ENCODE measurements at regions not wholly inside any gene's neighbourhood (a gene's known extent, or its start where the extent isn't known, plus 50 kb on each side); places are given as distances from the start of the nearest gene placed in this dataset.
"Not testable (repeated sequence)": the region's sequence is repeated elsewhere in the genome, so short reads cannot be mapped to it uniquely, and the experiment has no call there.

- Histone ChIP-seq H3K4me1 (ENCODE audit: insufficient read depth) (no peaks in the 10 kb centered on the region), H3K27ac (ENCODE audit: low read depth) (no peak overlapping the region), H3K36me3 (ENCODE audit: insufficient read depth) (no peaks in the 10 kb centered on the region), H3K4me3 (ENCODE audit: low read depth, low read length) (no peak overlapping the region)
- 56% methylated on average over 5 of the region's 5 CpGs for WGBS
- no peak for DNase-seq (ENCODE audit: extremely low spot score)
Measured at GRCh38 chr20:47927385-47927851, 142.1 kb upstream of the SULF2 start.

- 84% methylated on average over 4 of the region's 4 CpGs for WGBS
- Histone ChIP-seq H3K4me1 (ENCODE audit: insufficient read depth) (no peaks in the 10 kb centered on the region), H3K4me3 (ENCODE audit: low read depth, low read length) (no peak overlapping the region), H3K36me3 (ENCODE audit: insufficient read depth) (no peaks in the 10 kb centered on the region), H3K27ac (ENCODE audit: low read depth) (no peak overlapping the region)
- DNase-seq (ENCODE audit: extremely low spot score): no peak
Measured at GRCh38 chr20:47926731-47927130, 141.4 kb upstream of the SULF2 start.

DNA sequence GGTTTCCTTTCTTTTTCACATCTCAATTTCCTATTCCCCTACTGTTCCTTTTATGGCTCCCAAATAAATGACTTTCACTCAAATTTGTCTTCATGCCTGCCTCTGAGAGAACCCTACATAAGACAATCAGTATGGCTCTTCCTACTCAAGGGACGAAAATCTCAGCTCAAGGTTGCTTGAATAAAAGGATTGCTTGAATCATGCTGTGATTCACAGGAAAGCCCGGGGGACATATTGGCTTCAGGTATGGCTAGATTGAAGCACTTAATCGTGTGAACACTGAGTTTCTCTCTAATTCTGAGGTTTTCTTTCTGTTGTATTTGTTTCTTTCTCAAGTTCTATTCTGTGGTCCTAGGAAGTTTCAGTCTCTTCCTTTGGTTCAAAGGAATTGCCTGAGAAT, 140.3 kb upstream of the SULF2 start:
- Histone ChIP-seq H3K4me3 (ENCODE audit: low read depth, low read length) (no peak overlapping the region), H3K4me1 (ENCODE audit: insufficient read depth) (no peaks in the 10 kb centered on the region), H3K27ac (ENCODE audit: low read depth) (no peak overlapping the region), H3K36me3 (ENCODE audit: insufficient read depth) (no peaks in the 10 kb centered on the region)
- no peak for DNase-seq (ENCODE audit: extremely low spot score)
- 68% methylated on average over 3 of the region's 3 CpGs for WGBS

DNA sequence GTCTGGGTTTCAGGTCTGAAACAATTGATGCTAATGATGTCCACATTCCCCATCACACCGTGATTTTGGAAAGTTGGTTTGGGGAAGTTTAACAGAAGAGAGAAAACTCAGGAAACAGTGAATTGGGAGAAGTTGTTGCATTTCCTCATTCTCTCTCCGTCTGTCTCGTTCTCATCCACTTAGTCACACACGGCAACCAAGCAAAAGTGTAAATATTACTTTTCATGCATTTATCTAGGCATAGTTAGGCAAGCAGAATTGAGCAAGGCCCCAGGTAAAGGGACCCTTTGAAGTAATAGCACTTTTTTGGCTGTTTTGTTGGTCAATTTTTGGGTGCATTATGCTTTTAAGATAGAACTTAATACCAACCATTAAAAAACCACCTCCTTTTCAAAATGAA, 137.0 kb upstream of the SULF2 start:
- 65% methylated on average over 4 of the region's 4 CpGs for WGBS
- H3K4me3 ChIP-seq (ENCODE audit: low read depth, low read length): no peak overlapping the region
- no peaks in the 10 kb centered on the region for H3K4me1 ChIP-seq (ENCODE audit: insufficient read depth)
- no peaks in the 10 kb centered on the region for H3K36me3 ChIP-seq (ENCODE audit: insufficient read depth)
- H3K27ac ChIP-seq (ENCODE audit: low read depth): no peak overlapping the region
- DNase-seq (ENCODE audit: extremely low spot score): no peak

DNA sequence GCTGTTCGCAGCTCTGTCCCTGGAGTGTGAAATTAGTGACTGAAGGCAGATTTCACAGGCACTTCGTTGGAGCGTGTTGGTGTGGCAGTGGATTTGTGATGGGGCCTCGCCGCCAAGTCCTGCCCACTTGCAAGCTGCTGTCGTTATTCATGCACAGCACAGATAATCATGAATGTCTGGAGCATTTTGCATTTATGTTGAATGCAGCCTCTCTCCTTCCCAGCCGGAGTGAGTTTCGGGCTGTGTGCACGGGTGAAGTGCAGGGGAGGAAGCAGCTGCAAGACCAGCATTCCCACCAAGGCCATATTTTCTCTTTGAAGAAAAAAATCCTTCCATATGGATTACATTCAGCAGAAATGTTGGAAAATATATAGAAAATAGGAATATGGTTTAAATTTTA, 136.5 kb upstream of the SULF2 start:
- not testable (repeated sequence) for H3K4me1 ChIP-seq (ENCODE audit: insufficient read depth); DNase-seq (ENCODE audit: extremely low spot score); H3K36me3 ChIP-seq (ENCODE audit: insufficient read depth); H3K27ac ChIP-seq (ENCODE audit: low read depth); H3K4me3 ChIP-seq (ENCODE audit: low read depth, low read length)
- 23% methylated on average over 9 of the region's 9 CpGs for WGBS

DNA sequence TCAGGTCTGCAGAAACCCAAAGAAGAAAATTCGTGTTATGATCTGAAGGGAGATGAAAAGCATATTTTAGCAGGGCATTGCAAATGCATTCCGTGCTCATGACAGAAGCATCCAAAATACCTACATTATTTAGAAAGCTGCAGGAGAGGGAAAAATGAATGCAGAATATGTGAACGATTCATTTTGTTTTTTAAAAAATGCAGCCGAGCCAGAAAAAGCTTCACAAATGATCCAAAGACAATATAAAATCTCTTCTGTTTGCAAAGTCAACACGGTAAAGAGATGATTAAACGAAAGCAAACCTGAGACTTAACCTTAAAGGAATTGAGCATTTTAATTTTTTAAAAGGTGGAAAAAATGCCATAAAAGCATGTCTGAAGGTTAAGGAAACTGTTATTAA, 136.1 kb upstream of the SULF2 start:
- Histone ChIP-seq H3K27ac (ENCODE audit: low read depth) (no peak overlapping the region), H3K36me3 (ENCODE audit: insufficient read depth) (no peaks in the 10 kb centered on the region), H3K4me1 (ENCODE audit: insufficient read depth) (no peaks in the 10 kb centered on the region), H3K4me3 (ENCODE audit: low read depth, low read length) (no peak overlapping the region)
- 30% methylated on average over 6 of the region's 6 CpGs for WGBS
- DNase-seq (ENCODE audit: extremely low spot score): no peak

GRCh38 chr20:47917549-47918070, 132.3 kb upstream of the SULF2 start:
- H3K36me3 ChIP-seq (ENCODE audit: insufficient read depth): no peaks in the 10 kb centered on the region
- WGBS: 93% methylated on average over 2 of the region's 2 CpGs
- no peak overlapping the region for H3K4me3 ChIP-seq (ENCODE audit: low read depth, low read length)
- H3K4me1 ChIP-seq (ENCODE audit: insufficient read depth): no peaks in the 10 kb centered on the region
- H3K27ac ChIP-seq (ENCODE audit: low read depth): no peak overlapping the region
- no peak for DNase-seq (ENCODE audit: extremely low spot score)

DNA sequence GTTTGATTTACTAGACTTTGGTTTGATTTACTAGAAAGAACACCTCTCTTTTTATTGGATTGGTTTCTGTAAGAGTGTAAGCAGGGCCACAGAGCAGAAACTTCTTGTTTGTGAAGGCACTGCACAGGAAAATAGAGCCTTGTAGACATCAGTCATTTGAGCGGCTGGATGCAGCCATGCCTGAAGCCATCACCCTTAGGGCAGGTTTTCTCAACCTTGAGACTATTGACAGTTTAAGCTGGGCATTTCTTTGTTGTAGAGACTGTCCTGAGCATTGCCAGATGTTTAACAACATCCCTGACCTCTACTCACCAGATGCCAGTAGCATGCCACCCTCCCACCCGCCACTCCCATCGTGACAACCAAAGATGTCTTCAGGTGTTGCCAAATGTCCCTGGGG, 130.2 kb upstream of the SULF2 start:
- WGBS: 98% methylated on average over 3 of the region's 3 CpGs
- DNase-seq (ENCODE audit: extremely low spot score): no peak

GRCh38 chr20:47914792-47915191, 129.5 kb upstream of the SULF2 start:
- Histone ChIP-seq H3K4me1 (ENCODE audit: insufficient read depth) (no peaks in the 10 kb centered on the region), H3K36me3 (ENCODE audit: insufficient read depth) (no peaks in the 10 kb centered on the region), H3K27ac (ENCODE audit: low read depth) (no peak overlapping the region), H3K4me3 (ENCODE audit: low read depth, low read length) (no peak overlapping the region)
- DNase-seq (ENCODE audit: extremely low spot score): no peak
- 27% methylated on average over 1 of the region's 1 CpG for WGBS

More for the DNA sequence above, 130.2 kb upstream of the SULF2 start:
- Histone ChIP-seq H3K36me3 (ENCODE audit: insufficient read depth) (no peaks in the 10 kb centered on the region), H3K27ac (ENCODE audit: low read depth) (no peak overlapping the region), H3K4me1 (ENCODE audit: insufficient read depth) (no peaks in the 10 kb centered on the region), H3K4me3 (ENCODE audit: low read depth, low read length) (no peak overlapping the region)

DNA sequence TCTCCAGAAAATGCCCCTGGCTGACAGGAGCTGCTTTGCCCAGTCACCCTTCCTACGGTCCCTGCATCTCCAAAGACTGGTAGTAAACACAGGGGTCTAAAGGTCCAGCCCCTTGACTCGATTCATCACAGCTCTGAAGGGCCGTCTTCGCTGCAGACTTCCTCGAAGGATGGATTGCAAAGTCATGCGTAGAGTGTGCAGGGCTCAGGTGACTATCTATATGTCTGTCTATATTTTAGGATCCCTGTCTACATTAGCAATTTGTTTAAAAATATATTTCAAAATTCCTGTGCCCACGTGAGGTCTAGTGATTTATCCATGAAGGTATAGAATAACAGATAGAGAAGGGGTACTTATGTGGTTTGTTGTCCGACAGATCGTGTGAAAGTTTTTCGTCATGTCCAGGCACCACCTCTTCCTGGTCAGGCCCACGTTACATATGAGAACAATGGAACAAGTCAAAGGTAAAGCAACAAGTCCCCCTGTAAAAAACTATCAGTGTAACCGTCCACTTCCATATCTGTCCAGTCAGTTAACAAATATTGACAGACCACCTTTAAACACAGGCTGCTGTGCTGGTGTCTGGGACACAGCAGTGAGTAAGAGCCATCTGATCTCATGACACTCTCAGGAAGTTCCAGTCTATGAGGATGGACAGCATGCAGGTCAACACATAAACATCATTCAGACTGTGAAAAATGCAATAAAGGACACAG, 127.7 kb upstream of the SULF2 start:
- not testable (repeated sequence) for H3K27ac ChIP-seq (ENCODE audit: low read depth); H3K4me1 ChIP-seq (ENCODE audit: insufficient read depth); H3K36me3 ChIP-seq (ENCODE audit: insufficient read depth); DNase-seq (ENCODE audit: extremely low spot score); H3K4me3 ChIP-seq (ENCODE audit: low read depth, low read length)
- 88% methylated on average over 12 of the region's 12 CpGs for WGBS

DNA sequence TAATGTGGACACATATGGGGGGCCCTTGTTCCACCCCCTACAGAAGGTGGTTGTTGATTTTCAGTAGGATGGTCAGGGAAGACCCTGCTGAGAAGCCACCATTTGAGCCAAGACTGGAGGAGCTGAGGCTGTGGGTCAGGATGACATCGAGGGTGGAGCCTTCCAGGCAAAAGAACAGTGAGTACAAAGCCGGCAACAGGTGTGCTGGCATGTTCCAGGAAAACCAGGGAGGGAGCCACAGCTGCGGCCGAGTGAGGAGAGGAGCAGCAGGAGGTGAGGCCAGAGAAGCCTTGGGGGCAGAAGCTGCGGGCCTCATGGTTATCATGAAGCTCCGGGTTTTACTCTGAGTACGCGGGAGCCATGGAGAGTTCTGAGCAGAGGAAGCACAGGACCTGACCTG, 126.9 kb upstream of the SULF2 start:
- DNase-seq (ENCODE audit: extremely low spot score); H3K4me3 ChIP-seq (ENCODE audit: low read depth, low read length); H3K36me3 ChIP-seq (ENCODE audit: insufficient read depth); H3K27ac ChIP-seq (ENCODE audit: low read depth); H3K4me1 ChIP-seq (ENCODE audit: insufficient read depth): not testable (repeated sequence)
- whole genome bisulfite sequencing: 78% methylated on average over 8 of the region's 8 CpGs

DNA sequence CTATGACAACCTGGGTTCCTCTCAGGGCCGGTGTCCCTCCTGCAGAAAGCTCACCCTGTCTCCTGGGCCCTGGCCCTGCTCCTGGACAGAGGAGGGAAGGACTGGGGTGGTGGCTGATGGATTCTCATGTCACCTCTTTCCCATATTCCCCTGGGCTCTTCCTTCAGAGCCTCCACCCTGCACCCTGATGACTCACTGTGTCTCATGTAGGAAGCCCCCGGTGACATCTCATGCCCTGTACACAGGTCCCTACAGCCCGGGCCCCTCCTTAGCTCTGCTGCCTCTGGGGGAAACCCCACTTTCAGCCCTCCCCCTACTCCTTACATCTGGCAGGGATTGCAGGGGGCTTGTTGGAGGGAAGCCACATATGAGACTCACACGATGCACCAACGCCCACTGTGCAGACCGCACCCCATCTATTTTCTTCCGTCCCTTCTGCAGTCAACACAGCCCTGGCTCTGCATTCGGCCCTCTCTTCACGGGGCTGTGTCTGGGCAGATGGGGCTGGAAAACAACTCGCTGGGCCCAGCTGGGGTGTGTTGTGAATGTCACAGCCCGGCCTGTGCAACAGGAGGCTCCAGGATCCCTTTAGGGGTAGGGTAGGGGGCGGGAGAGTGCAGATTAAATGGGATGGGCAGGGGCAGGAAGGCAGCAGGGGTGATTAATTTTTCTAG, 124.6 kb upstream of the SULF2 start:
- H3K4me3 ChIP-seq (ENCODE audit: low read depth, low read length); DNase-seq (ENCODE audit: extremely low spot score); H3K27ac ChIP-seq (ENCODE audit: low read depth); H3K4me1 ChIP-seq (ENCODE audit: insufficient read depth); H3K36me3 ChIP-seq (ENCODE audit: insufficient read depth): not testable (repeated sequence)
- 61% methylated on average over 12 of the region's 12 CpGs for WGBS

- WGBS: 48% methylated on average over 15 of the region's 15 CpGs
- H3K4me3 ChIP-seq (ENCODE audit: low read depth, low read length); H3K4me1 ChIP-seq (ENCODE audit: insufficient read depth); H3K36me3 ChIP-seq (ENCODE audit: insufficient read depth); H3K27ac ChIP-seq (ENCODE audit: low read depth): not testable (repeated sequence)
- DNase-seq (ENCODE audit: extremely low spot score): peak; percentile 28
Measured at GRCh38 chr20:47908361-47909035, 123.2 kb upstream of the SULF2 start.

DNA sequence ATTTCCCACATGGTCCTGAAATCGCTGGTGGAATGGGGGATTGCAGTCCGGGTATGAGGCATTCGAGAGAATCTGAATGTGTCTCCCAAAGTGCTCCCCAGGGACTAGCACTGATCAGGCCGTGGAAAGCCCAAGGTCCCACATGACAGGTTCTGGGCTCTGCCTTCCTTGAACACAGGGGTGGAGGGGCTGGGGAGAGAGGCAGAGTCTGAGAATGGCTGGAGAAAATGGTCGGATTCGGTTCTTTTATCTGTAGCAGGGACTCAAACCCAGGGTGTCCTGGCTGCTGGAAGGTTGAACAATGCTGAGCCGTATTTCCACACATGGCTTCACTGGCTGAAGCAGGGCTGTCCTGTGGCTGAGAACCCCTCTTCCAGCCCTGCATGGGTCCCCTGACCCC, 122.7 kb upstream of the SULF2 start:
- H3K36me3 ChIP-seq (ENCODE audit: insufficient read depth); H3K27ac ChIP-seq (ENCODE audit: low read depth); H3K4me1 ChIP-seq (ENCODE audit: insufficient read depth); H3K4me3 ChIP-seq (ENCODE audit: low read depth, low read length); DNase-seq (ENCODE audit: extremely low spot score): not testable (repeated sequence)
- WGBS: 57% methylated on average over 7 of the region's 7 CpGs
